AG04449 (cell line): ENCODE measurements at regions not wholly inside any gene's neighbourhood (a gene's known extent, or its start where the extent isn't known, plus 50 kb on each side); places are given as distances from the start of the nearest gene placed in this dataset.

ENCODE experiments used
- CTCF ChIA-PET: fragments of 350-600 bp; formaldehyde crosslinking; extraction: SDS; loops from one replicate; lab custom pipeline; 2021; ENCODE audit warnings: antibody characterized with exemption; lab: Yijun Ruan, JAX
- POLR2A ChIA-PET: fragments of 400-600, 350-600 bp; formaldehyde crosslinking; extraction: SDS; loops from one replicate; lab custom pipeline; 2020; ENCODE audit warnings: antibody characterized with exemption, inconsistent platforms; lab: Yijun Ruan, JAX
- DNase-seq: peaks from one replicate; pipeline ENCODE4 v3.0.0-alpha.2; 2010; ENCODE audit warnings: low read depth, low spot score
- H3K4me3 ChIP-seq: 2 replicates; pipeline ENCODE4 v1.5.1; 2011; ENCODE audit warnings: low read depth, mild to moderate bottlenecking, control low read depth, low read length
- TF ChIP-seq, protein P1 (sequence below): IDR thresholded peaks from one replicate; pipeline ENCODE4 v1.5.1; 2011; ENCODE audit warnings: mild to moderate bottlenecking, moderate library complexity, low read length, control low read depth, inconsistent platforms; ENCODE audit not compliant: insufficient read depth; ENCODE audit errors: missing control alignments

DNA sequence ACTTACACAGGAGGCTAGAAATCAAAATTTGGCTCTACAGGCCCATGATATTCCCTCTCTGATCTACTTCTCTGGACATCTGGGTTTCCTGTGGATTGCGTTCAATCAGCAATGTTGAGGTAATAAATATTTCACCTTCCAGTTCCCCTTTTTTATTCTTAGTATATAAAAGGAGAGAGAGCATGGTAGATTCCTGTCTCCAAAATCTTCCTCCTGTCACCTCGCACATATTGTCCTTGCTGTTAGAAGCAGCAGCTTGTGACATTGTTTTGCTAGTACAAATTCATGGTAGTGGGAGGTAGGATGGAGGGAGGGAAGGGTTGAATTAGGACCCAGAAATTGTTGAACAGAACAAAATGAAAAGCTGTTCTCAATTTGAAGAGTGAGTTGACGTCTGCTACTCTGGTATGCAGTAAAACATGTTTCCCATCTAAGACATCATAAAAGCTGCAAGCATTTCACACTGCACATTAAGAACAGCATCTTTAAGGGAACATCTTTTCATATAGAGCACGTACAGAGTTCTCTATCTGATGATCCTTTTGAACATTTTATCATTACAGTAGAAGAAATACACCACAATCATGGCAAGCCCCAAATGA, 156.4 kb downstream of the RDH14 start:
- no peak for DNase-seq
- CTCF ChIA-PET = interaction anchor here (0.8 to 2.2 kb wide), 12 partner anchors 8 to 965 kb away, joined by 3 to 24 read pairs (median 6); no protein-coding TSS in a partner anchor
- H3K4me3 ChIP-seq = no peak overlapping the region
- TF ChIP-seq, protein P1, sequence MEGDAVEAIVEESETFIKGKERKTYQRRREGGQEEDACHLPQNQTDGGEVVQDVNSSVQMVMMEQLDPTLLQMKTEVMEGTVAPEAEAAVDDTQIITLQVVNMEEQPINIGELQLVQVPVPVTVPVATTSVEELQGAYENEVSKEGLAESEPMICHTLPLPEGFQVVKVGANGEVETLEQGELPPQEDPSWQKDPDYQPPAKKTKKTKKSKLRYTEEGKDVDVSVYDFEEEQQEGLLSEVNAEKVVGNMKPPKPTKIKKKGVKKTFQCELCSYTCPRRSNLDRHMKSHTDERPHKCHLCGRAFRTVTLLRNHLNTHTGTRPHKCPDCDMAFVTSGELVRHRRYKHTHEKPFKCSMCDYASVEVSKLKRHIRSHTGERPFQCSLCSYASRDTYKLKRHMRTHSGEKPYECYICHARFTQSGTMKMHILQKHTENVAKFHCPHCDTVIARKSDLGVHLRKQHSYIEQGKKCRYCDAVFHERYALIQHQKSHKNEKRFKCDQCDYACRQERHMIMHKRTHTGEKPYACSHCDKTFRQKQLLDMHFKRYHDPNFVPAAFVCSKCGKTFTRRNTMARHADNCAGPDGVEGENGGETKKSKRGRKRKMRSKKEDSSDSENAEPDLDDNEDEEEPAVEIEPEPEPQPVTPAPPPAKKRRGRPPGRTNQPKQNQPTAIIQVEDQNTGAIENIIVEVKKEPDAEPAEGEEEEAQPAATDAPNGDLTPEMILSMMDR = no peak
- POLR2A ChIA-PET = no interaction called here

DNA sequence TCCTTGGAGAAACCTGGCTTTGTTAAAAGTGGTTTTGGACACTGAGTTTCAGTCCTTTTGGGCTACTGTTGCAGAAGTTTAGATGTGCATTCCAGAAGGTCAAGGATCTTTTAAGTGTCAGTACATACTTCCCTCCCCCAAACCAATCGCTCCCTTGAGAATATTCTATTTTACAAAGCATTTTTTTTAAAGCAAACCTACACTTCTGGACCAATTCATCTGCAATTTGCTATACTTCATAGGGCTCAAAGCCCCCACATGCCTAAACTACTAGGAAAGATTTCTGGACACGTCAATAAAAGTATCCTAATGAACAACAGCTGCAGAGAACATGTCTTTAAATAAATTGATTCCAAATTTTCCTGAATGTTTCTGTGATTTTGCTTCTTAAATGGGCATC, 157.6 kb downstream of the RDH14 start:
- ChIA-PET CTCF (interaction anchor here (0.6 to 1.6 kb wide), 4 partner anchors 9 to 33 kb away, joined by 3 to 8 read pairs (median 3); no protein-coding TSS in a partner anchor), POLR2A (no interaction called here)
- DNase-seq = no peak

DNA sequence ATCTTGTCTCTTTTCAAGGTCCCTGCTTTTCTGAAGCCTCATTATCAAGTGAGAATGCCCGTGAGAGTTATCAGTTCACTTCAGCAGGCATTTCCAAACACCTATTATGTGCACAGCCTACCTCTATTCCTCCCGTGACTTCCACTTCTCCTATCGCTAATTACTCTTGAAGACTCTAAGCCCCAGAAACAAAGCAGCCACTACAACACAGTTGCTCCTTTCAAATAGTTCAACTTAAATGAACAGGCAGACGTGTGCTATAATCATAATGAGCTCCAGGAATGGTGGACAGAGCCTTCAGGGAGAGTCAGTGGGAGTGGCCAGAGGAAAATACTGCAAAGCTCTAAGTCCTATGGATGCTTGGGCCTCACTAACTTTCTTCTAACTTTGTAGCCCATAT, 159.0 kb downstream of the RDH14 start:
- POLR2A ChIA-PET = no interaction called here
- DNase-seq = no peak
- CTCF ChIA-PET = interaction anchor here (0.9 to 1.6 kb wide), 5 partner anchors 10 to 119 kb away, joined by 3 to 8 read pairs (median 4); no protein-coding TSS in a partner anchor
- H3K4me3 ChIP-seq = no peak overlapping the region
- TF ChIP-seq, protein P1 = no peak

More for the DNA sequence above, 157.6 kb downstream of the RDH14 start:
- H3K4me3 ChIP-seq = no peak overlapping the region
- TF ChIP-seq, protein P1 = no peak

DNA sequence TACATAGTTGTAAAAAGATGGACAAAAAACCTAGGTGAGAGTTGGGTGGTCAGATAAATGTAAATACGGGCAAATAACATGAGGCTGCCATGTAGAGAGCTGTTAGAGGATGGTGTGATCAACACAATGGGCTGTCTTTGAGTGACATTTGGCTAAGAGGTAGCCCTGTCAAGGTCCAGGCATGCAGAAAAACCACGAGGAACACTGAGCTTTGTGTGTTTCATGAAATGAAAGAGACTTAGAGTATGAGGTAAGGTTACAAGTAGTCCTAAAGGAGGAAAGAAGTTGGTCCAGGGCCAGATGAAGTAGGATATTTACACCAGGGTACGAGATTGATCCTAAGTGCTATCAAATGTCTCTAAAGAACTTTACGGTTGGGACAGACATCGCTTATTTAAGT, 160.9 kb downstream of the RDH14 start:
- POLR2A ChIA-PET = no interaction called here
- DNase-seq = no peak
- no peak overlapping the region for H3K4me3 ChIP-seq
- CTCF ChIA-PET = interaction anchor here (1.2 kb wide), 1 partner anchor 9 kb away, joined by 3 read pairs; no protein-coding TSS in a partner anchor
- TF ChIP-seq, protein P1 = no peak

DNA sequence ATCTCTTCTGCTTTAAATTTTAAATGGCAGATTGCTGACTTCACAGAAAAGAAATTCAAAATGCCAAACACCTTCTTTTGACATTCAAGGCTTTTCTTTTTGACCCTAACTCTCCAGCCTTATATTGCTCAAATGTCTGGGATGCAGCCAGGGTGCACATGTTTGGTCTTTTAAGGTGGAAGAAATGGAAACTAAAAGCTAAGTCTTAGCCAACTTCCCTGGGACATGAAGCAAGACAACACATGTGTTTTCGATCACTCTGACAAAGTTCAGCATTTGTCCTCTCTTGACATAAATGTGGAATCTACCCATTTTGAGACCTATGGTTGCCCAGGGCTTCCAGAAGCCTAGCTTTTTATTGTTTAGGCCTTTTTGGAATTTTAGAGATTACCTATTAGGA, 161.6 kb downstream of the RDH14 start:
- TF ChIP-seq, protein P1 = no peak
- no peak overlapping the region for H3K4me3 ChIP-seq
- ChIA-PET CTCF (interaction anchor here (0.8 kb wide), 1 partner anchor 10 kb away, joined by 4 read pairs; no protein-coding TSS in a partner anchor), POLR2A (no interaction called here)
- DNase-seq = no peak

DNA sequence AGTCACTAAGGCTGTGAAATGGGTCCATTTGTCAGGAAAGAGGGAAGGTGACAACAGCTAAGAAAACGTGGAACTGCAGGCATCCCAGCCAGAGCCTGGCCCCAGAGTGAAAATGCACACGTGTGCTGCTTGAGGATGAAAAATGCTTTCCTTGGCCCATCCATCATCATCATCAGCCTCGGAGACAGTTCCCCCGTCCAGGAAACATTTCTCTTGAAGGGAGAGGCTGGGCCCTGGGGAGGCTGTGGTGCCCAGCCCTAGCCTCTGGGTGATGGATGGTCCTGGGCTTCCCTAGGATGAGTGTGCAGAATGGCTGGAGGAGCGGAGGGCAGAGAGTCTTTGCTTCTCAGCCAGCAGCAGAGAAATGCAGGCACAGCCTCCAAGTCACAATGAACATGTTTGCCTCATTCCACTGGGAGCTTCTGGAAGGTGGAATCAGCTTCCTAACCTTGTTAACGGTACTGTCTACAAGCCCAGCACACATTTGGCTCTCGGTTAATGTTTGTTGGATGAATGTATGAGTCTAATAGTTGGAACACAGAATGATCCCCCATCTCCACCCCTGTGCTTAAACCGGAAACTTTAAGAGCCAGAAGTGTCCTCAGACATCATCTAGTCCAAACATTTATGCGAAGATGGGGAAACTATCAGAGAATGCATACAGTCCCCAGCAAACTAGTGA, 164.0 kb downstream of the RDH14 start:
- no peak overlapping the region for H3K4me3 ChIP-seq
- ChIA-PET POLR2A (no interaction called here), CTCF (no interaction called here)
- TF ChIP-seq, protein P1 = no peak
- no peak for DNase-seq
